NCI-H1436 (cell line): ENCODE measurements at regions not wholly inside any gene's neighbourhood (a gene's known extent, or its start where the extent isn't known, plus 50 kb on each side); places are given as distances from the start of the nearest gene placed in this dataset.
"Not testable (repeated sequence)": the region's sequence is repeated elsewhere in the genome, so short reads cannot be mapped to it uniquely, and the experiment has no call there.

Source experiments
- DNase-seq: peaks from one replicate; lab custom pipeline; 2025; lab: John Stamatoyannopoulos, UW

DNA sequence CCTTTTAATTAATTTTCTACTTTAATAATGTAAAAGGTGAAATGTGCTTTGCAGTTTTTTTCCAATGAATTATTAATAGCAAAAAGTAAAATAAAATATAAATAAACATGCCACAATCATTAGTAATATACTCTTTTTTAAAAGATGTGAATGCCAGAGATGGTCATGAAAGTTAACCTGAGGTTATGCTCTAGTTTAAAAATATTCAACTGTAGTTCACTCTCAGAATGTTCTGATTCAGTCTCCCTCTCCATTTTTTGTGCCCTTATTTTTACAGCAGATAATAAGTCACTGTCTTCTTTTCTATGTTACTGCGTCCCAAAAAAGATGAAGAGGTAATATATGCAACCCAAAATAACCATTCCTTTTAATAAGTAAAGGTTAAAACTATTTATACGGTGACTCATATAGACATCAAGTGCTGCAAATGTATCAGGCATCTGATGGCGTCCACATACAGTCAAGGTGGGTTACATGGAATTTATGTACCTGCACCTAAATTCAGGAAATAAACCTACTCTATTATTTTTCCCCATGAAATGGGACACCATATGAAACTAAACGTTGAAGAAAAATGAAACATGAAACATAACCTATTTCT, 153.6 kb upstream of the ZNF804A start:
- no peak for DNase-seq

DNA sequence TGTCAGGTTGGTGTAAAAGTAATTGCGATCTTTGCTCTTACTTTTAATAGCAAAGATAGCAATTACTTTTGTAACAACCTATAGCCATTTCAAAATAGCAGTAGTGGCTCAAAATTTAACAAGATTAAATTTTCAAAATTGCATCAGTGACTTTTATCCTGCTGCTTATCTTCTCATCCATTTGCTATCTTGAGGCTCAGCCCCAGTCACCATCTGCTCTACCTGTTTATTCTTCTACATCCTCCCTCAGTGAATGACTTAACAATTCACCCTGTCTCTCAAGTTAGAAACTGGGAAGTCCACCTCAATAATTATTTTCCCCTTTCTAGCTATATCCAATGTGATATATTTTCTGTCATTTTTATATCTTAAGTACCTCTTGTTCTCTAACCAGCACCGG, 148.6 kb upstream of the ZNF804A start:
- no peak for DNase-seq

DNA sequence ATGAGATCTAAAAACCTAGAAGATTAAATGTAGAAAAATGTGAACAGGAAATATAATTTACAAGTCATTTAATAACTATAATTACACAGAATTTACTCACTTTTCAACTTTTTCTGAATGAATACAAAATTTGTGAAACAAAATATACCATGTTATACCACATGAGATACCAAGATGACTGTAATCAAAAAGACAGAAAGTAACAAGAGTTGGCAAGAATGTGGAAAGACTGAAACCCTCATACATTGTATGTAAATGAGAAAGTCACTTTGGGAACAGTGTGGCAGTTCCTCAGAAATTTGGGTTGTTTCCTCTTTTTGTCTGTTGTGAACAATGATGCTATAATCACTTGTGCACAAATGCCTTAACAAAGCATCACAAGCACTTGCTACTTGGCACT, 145.4 kb upstream of the ZNF804A start:
- DNase-seq = no peak

DNA sequence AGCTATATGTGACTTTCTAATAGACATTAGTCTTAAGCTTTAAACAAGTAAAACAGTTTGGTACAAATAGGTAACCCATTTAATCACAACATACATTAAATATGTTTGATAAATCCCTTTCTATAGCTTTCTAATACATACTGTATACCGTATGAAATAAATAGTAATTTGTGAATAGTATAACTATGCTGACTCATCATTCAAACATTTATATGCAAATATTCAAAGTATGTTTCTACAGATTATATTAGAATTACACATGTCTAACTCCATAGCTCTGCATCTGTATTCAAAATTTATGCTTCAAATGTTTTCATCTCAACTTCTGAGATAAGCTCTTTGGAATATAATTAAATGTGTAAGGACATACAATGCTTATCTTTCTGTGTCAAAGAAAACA, 142.7 kb upstream of the ZNF804A start:
- no peak for DNase-seq

DNA sequence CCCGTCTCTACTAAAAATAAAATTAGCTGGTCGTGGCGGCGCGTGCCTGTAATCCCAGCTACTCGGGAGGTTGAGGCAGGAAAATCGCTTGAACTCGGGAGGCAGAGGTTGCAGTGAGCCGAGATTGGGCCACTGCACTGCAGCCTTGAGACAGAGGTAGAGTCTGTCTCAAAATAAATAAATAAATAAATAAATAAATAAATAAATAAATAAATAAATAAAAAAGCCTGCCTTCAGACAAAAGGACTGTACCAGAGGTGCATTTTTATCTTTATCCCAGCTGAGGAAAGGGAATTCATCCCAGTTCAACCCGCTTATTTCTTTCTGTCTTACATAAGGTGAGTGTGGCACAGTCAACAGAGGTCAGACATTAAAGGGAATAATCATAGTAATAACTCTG, 141.6 kb upstream of the ZNF804A start:
- DNase-seq = not testable (repeated sequence)

DNA sequence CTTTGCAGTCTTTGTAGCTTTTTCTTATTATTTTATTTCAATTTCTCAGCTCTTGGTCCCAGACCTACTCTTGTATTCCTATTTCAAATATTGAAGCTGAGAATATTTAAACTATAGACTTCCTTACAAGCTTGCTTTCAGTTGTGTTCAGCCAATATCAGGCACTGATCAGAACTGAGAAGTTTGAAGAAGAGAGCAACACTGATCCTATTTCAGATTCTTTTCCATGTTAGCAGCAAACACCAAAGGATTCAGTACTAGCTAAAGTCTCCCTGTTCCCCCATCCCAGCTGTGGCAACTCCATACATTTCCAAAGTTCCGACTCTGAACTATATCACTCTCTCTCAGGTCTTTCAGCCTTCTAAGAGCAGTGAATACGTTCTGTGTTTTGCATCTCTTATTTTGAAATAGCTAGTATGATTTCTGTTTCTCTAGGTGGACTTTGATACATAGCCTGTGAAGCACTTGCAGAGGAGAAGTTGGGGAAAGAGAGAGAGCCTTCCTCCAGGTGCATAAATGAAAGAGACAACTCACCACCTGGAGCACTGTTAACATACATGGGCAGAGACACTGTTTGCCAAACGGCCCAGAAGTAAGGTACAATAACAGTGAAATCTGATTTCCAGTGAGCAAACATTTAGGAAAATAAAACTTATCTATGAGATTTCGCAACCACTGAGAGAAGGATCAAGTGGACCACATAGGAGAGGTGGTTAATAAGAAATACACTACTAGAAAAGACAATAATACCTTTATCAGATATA, 135.0 kb upstream of the ZNF804A start:
- no peak for DNase-seq

DNA sequence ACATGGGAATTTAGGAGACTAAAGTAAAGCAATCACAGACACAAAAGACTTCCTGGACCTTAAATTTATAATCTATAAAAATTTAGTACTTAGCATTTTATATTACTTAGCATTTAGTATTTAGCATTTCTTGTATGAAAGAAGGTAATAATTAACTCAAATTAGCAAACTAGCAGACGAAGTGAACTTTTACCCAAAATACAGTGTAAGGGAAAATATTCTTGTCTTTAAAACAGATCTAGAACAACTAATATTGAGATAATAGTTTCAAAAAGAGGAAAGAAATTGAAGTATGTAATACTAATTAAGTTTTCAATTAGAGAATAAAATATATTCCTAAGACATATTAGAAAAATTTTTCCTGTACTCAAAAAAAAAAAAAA, 134.5 kb upstream of the ZNF804A start:
- DNase-seq = no peak

DNA sequence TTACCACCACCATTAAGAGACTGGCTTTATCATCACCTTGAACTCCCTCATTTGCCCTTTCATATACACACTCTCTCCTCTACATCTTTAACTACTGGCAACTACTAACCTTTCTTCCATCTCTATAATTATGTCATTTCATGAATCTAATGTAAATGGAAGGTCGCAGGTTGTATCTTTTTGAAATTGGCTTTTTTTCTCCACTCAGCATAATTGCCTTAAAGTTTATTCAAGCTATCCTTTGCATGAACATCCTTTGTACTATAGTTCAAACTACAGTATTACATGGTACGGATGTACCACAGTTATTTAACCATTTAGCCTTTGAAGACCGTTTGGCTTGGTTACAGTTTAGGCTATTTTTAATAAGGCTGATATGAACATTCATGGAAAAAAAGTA, 129.5 kb upstream of the ZNF804A start:
- no peak for DNase-seq

DNA sequence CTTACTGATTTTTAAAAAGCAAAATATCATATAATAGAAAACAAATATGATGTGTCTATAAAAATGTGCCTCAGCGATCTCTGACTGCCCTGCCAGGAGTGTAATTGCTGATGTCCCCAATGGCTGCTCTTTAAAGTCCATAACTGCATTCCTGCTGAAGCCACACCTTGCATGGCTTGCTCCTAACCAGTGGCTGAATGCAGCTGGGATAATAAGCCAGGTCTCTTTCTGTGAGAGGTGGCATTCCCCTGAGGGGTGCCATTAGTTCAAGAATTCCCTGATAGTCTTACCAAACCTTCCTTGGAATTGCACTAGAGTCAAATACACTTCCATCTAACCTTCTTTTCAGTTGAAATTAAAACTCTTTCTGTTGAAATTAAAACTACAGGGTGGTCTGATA, 125.8 kb upstream of the ZNF804A start:
- no peak for DNase-seq

DNA sequence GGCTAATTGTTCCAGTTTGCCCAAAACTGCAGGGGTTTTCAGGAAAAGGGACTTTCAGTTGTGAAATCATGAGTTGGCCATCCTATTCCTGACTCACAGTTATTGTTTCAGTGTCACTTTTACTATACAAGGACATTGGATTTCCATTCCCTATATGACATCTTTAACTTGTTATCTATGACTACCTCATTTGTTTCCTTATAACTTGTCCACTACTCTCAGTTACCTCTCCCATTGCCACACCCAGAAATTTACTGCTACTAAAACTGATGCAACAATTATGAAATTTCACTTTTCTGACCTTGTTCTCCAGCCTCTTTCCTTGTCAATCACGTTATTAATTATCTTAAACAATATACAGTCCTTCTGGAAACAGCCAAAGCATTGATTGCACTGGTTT, 116.5 kb upstream of the ZNF804A start:
- no peak for DNase-seq

DNA sequence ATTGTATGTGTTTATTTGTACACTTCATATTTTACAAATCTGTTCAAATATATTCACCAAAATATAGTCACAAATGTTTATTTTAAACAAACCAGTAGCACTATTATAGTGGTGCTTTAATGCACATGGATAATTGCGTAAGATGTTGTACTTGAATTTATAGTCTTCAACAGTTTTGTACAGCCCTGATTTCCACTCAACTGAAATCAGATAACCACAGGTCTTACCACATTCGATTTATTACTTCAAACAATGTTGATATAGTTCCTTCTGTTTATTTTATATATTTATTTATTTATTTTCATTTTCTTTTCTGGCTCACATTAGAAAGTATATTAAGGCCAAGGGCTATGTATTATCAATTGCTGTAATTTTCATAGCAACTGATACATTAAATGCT, 99.4 kb upstream of the ZNF804A start:
- DNase-seq = no peak

DNA sequence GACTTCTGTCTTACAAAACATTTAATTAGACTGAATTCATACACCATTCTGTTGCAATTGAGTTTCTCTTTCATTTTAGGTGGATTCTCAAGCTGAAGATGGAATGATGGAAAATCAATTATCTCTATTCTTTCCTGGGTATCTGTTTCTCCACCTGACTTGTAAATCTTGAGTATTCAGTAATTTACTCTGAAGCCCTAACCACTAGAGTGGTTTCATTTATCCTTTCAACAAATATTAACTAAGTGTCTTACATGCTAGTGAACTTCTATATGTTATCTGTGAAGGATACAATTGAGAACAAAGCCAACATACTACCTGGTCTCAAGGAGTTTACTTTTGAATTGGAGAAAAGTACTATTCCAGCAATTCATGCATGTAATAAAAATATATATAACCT, 94.1 kb upstream of the ZNF804A start:
- no peak for DNase-seq

DNA sequence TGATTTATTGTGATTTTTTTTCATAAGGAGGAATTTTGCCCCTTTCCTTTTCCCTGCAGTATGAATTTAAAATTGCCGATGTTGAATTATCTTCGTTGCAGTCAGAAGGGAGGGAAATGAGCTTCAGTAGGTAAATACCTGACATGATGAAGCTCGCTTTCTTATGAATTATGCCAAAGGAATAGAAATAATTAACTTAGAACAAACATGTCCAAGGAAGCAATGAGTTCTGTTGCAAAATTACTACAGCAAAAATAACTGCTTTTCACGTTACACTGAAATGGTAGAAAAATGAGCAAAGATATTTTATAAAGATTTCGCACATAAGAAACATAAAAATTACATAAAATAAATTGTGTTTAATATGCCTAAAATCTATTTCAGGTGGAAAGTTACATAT, 91.1 kb upstream of the ZNF804A start:
- no peak for DNase-seq

DNA sequence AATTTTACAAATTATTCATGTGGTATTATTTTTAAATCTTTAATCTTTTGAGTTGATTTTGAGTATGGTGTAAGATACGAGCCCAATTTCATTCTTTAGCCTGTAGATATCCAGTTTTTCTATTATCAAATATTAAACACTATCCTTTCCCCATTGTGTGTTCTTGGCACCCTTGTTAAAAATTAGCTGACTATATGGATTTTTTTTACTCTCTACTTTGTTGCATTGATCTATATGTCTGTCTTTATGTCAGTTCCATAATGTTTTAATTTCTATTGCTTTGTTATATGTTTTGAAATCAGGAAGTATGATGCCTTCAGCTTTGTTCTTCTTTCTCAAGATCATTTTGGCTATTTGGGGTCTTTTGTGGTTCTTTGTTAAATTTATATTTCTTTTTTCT, 80.9 kb upstream of the ZNF804A start:
- DNase-seq = no peak

DNA sequence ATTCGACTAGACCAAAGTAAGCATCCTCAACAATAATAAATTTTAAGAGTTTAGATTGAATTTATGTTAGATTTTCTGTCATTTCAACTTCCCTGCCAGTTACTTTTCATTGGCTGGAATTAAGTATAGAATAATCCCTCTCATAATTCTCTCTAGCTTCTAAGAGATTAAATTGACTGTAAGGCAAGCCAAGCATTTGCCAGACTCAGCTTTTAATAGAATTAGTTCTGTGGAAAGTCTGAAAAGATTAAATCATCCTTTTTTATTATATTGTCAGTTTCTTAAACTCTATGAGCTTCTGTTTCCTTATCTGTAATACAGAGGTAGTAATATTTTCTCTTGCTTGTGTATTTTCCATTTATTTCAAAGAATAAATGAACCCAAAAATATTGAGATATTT, 77.9 kb upstream of the ZNF804A start:
- DNase-seq = no peak

DNA sequence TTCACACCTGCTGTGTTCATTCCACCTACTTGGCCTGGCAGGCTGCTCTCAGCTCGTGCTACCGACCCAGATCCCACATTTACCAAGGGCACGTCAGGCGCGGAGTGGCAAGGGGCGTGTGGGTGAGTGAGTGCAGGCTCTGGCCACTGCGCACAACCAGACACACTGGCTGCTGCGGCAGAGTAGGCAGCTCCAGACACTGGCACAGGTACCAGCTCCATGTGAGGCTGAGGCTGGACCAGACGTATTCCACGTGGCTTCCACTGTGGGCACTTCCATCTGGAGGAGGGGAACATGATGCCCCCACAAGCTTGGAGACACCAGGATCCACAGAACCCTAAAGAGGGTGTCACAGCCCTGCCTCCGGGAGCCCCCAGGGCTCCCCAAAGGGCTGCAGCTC, 74.6 kb upstream of the ZNF804A start:
- no peak for DNase-seq

DNA sequence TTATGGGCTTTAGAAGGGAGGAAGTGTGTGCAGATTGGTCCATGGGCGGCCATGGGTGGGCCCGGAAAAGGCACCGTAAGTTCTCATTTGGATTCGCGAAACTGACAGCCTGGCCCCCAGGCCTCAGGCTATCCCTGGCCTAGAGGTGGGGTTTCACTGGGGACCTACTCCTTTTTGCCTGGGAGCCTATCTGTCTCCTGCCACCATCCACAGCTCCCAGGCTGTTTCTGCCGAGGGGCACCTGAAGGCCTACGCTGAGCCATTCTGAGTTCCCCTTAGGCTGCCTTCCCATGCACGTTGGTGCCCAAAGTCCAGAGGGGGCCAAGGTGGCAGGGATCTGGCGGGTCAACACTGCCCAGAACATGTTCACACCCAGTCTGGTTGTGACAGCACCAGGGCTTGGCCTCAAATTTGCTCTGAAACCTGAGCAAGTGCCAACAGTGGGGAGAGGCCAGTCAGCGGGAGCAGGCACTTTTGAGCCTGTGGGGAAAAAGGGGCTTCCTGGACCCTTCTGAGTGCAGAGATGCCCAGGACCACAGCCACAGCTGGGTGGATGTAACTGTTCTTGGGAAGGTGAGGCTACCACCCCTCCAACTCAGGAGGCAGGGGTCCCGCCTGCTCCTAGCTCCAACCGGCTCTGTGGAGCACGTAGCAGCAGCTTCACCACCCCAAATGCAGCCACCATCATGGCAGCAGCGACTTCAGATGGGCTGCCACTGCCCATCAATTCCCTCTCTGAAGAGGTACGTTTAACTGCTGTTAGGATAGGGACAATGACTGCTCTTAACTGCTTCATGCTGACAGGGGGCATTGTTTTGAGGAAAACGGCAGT, 73.6 kb upstream of the ZNF804A start:
- DNase-seq = no peak

DNA sequence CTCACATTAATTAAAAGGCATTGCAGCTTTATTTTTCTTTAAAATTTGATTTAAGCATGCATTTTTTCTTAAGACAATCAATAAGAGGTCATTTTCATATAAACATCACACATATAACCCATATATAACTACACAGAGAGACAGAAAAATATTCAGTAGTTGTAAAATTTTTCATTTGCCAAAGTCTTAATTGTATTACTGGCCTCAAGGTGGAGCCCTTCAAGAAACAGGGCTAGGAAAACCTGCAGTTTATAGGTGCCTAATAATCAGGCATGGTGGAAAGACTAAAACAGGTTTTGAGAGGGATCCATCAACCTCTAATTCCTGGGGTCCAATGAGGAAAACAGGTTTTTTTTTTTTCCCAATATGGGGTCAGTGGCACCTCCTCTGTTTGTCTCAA, 71.3 kb upstream of the ZNF804A start:
- no peak for DNase-seq

DNA sequence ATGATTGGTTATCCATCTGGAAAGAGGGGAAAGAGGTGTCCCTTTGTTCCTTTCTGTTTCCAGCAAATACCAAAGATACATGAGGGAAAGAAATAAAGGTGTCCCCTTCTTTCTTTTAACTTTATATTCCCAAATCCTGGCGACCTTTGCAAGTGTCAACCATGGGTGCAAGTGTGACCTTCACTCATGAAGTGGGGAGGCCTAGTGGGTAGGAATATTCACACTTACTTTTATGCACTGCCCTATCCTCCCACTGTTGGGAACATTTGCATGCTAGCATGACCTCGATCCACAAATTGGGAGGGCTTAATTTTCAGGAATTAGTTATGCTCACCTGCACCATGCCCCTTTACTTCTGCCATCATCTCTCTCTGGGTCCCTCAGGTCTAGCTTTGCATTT, 70.2 kb upstream of the ZNF804A start:
- no peak for DNase-seq

DNA sequence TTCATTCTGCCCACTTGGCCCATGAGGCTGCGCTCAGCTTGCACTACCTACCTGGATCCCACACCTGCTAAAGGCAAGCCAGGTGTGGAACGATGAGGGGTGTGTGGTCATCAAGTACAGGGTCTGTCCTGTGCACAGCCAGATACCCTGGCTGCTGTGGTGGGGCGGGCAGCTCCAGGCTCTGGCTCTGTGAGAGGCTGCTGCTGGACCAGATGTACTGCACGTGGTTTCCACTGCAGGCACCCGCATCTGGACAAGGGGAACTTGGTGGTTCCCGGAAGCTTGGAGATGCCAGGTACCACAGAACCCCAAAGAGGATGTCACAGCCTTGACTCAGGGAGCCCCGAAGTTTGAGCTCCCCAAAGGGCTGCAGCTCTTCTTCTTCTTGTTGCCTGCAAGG, 68.1 kb upstream of the ZNF804A start:
- no peak for DNase-seq

DNA sequence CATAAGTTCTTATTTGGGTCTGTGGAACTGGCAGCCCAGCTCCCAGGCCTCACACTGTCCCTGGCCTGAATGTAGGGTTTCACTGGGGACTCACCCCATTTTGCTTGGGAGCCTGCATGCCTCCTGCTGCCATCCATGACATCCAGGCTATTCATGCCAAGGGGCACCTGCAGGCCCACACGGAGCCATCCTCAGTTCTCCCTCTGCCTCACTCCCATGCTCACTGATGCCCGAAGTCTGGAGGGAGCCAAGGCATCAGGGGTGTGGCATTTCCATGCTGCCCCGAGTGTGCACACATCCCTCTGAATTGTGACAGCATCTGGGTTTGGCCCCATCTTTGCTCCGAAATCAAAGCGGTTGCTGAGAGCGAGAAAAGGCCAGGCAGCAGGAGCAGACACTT, 67.4 kb upstream of the ZNF804A start:
- DNase-seq = no peak

DNA sequence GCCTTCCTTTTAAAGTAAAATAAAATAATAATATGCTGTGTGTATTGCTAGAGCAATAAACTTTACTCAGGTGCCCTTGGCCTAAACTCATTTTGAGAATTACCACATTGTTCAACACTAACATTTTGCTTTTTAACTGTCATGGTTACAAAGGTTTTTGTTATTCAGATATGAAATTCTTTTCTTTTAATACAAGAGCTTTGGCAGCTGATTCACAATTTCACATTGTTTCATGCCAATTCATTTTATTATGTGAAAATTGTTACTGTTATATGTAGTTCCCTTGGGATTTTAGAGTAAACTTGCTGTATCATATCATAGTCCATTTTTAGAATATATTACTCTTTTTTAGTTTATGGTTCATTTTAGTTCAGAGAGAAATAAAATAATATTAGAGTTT, 65.8 kb upstream of the ZNF804A start:
- DNase-seq = no peak

DNA sequence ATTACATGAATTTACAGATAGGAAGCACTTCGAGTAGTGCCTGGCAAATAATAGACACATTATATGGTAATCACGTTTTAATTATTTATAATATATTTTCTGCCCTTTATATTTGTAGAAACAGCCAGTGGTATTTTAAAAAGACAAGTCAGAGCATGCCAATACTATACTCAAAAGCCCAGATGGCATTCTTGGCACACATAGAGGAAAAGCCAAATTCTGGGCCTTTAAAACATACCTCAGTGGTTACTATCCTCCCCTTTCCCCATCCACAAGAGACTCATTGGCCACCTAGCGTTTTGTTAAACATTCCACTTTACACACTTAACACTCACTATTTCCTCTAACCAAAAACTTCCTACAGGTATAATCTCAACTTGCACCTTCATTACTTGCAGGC, 63.3 kb upstream of the ZNF804A start:
- no peak for DNase-seq
